ENCODE measurements at regions not wholly inside any gene's neighbourhood (a gene's known extent, or its start where the extent isn't known, plus 50 kb on each side); places are given as distances from the start of the nearest gene placed in this dataset.

- no peak overlapping the region for H4K8ac ChIP-seq (ENCODE audit: low read length)
- H3K23ac ChIP-seq (ENCODE audit: low read length in 2 of 2) = no peak overlapping the region
- H3K27me3 ChIP-seq (ENCODE audit: control insufficient read depth in 1 of 2, insufficient read depth in 1 of 2, low read length in 2 of 2) = no peaks in the 10 kb centered on the region
- H3K4me3 ChIP-seq (ENCODE audit: insufficient read depth in 1 of 2, low read depth in 1 of 2, low read length in 2 of 2) = no peak overlapping the region
- no peaks in the 10 kb centered on the region for H3K36me3 ChIP-seq (ENCODE audit: control insufficient read depth in 1 of 2, insufficient read depth in 2 of 2, low read depth in 1 of 2, low read length in 2 of 2)
- H3K14ac ChIP-seq (ENCODE audit: low read length in 2 of 2) = no peak overlapping the region
- H3K4ac ChIP-seq (ENCODE audit: low read depth in 1 of 2, low read length in 2 of 2) = no peak overlapping the region
- H2BK15ac ChIP-seq (ENCODE audit: low read depth, poor library complexity, severe bottlenecking) = no peak overlapping the region
- H3K79me1 ChIP-seq (replicated peaks; ENCODE audit: low read length, poor library complexity, severe bottlenecking) = no peaks in the 10 kb centered on the region
- no peak overlapping the region for H2AFZ ChIP-seq (ENCODE audit: low read depth, low read length)
- no peak overlapping the region for H2AK5ac ChIP-seq (ENCODE audit: low read length, severe bottlenecking)
- no peak overlapping the region for H3K18ac ChIP-seq (ENCODE audit: low read depth in 1 of 2, low read length in 2 of 2)
- no peak for DNase-seq
- no peak overlapping the region for H2BK120ac ChIP-seq (ENCODE audit: low read depth, low read length)
- H2BK5ac ChIP-seq (ENCODE audit: low read depth, low read length, poor library complexity, severe bottlenecking) = no peak overlapping the region
- no peaks in the 10 kb centered on the region for H3K9me3 ChIP-seq (ENCODE audit: control insufficient read depth, low read length)
- H3K9ac ChIP-seq (ENCODE audit: low read length) = no peak overlapping the region
- H2BK12ac ChIP-seq (ENCODE audit: low read length in 2 of 2) = no peak overlapping the region
- H3K27ac ChIP-seq (ENCODE audit: low read length, poor library complexity, severe bottlenecking) = no peak overlapping the region
- H3K4me2 ChIP-seq (ENCODE audit: low read length, poor library complexity, severe bottlenecking) = no peak overlapping the region
- no peaks in the 10 kb centered on the region for H3K4me1 ChIP-seq (ENCODE audit: control insufficient read depth, insufficient read depth, low read depth, low read length)
- WGBS = 92% methylated on average over 8 of the region's 8 CpGs
- no peak overlapping the region for H4K91ac ChIP-seq (ENCODE audit: low read length)
Observed at GRCh38 chr20:53685070-53685595, 91.5 kb upstream of the ZNF217 start.

GRCh38 chr20:53683506-53683905 is 89.9 kb upstream of the ZNF217 start:
- Histone ChIP-seq H3K4me1 (ENCODE audit: control insufficient read depth, insufficient read depth, low read depth, low read length) (no peaks in the 10 kb centered on the region), H2BK15ac (ENCODE audit: low read depth, poor library complexity, severe bottlenecking) (no peak overlapping the region), H3K18ac (ENCODE audit: low read depth in 1 of 2, low read length in 2 of 2) (no peak overlapping the region), H3K23ac (ENCODE audit: low read length in 2 of 2) (no peak overlapping the region), H2BK120ac (ENCODE audit: low read depth, low read length) (no peak overlapping the region), H2BK12ac (ENCODE audit: low read length in 2 of 2) (no peak overlapping the region), H2AFZ (ENCODE audit: low read depth, low read length) (no peak overlapping the region), H3K27me3 (ENCODE audit: control insufficient read depth in 1 of 2, insufficient read depth in 1 of 2, low read length in 2 of 2) (no peaks in the 10 kb centered on the region), H3K36me3 (ENCODE audit: control insufficient read depth in 1 of 2, insufficient read depth in 2 of 2, low read depth in 1 of 2, low read length in 2 of 2) (no peaks in the 10 kb centered on the region), H2BK5ac (ENCODE audit: low read depth, low read length, poor library complexity, severe bottlenecking) (no peak overlapping the region), H3K4me3 (ENCODE audit: insufficient read depth in 1 of 2, low read depth in 1 of 2, low read length in 2 of 2) (no peak overlapping the region), H4K91ac (ENCODE audit: low read length) (no peak overlapping the region), H3K4ac (ENCODE audit: low read depth in 1 of 2, low read length in 2 of 2) (no peak overlapping the region), H3K79me1 (replicated peaks; ENCODE audit: low read length, poor library complexity, severe bottlenecking) (no peaks in the 10 kb centered on the region), H3K4me2 (ENCODE audit: low read length, poor library complexity, severe bottlenecking) (no peak overlapping the region), H3K14ac (ENCODE audit: low read length in 2 of 2) (no peak overlapping the region), H3K9ac (ENCODE audit: low read length) (no peak overlapping the region), H3K27ac (ENCODE audit: low read length, poor library complexity, severe bottlenecking) (no peak overlapping the region), H2AK5ac (ENCODE audit: low read length, severe bottlenecking) (no peak overlapping the region), H4K8ac (ENCODE audit: low read length) (no peak overlapping the region), H3K9me3 (ENCODE audit: control insufficient read depth, low read length) (no peaks in the 10 kb centered on the region)
- WGBS = 94% methylated on average over 2 of the region's 3 CpGs
- no peak for DNase-seq

GRCh38 chr20:53681352-53682212 is 87.9 kb upstream of the ZNF217 start:
- H3K4me2 ChIP-seq (ENCODE audit: low read length, poor library complexity, severe bottlenecking) = no peak overlapping the region
- H2BK120ac ChIP-seq (ENCODE audit: low read depth, low read length) = no peak overlapping the region
- H3K4me3 ChIP-seq (ENCODE audit: insufficient read depth in 1 of 2, low read depth in 1 of 2, low read length in 2 of 2) = no peak overlapping the region
- H3K27me3 ChIP-seq (ENCODE audit: control insufficient read depth in 1 of 2, insufficient read depth in 1 of 2, low read length in 2 of 2) = no peaks in the 10 kb centered on the region
- H3K79me1 ChIP-seq (replicated peaks; ENCODE audit: low read length, poor library complexity, severe bottlenecking) = no peaks in the 10 kb centered on the region
- no peaks in the 10 kb centered on the region for H3K9me3 ChIP-seq (ENCODE audit: control insufficient read depth, low read length)
- no peak overlapping the region for H2AK5ac ChIP-seq (ENCODE audit: low read length, severe bottlenecking)
- peaks cover 2% of the 10 kb centered on the region for H3K4me1 ChIP-seq (ENCODE audit: control insufficient read depth, insufficient read depth, low read depth, low read length)
- H4K91ac ChIP-seq (ENCODE audit: low read length) = no peak overlapping the region
- H3K14ac ChIP-seq (ENCODE audit: low read length in 2 of 2) = no peak overlapping the region
- no peak overlapping the region for H3K18ac ChIP-seq (ENCODE audit: low read depth in 1 of 2, low read length in 2 of 2)
- H2AFZ ChIP-seq (ENCODE audit: low read depth, low read length) = no peak overlapping the region
- no peak overlapping the region for H3K4ac ChIP-seq (ENCODE audit: low read depth in 1 of 2, low read length in 2 of 2)
- DNase-seq = no peak
- H3K23ac ChIP-seq (ENCODE audit: low read length in 2 of 2) = no peak overlapping the region
- H2BK12ac ChIP-seq (ENCODE audit: low read length in 2 of 2) = no peak overlapping the region
- H3K27ac ChIP-seq (ENCODE audit: low read length, poor library complexity, severe bottlenecking) = no peak overlapping the region
- 95% methylated on average over 17 of the region's 17 CpGs for WGBS
- no peak overlapping the region for H2BK5ac ChIP-seq (ENCODE audit: low read depth, low read length, poor library complexity, severe bottlenecking)
- H2BK15ac ChIP-seq (ENCODE audit: low read depth, poor library complexity, severe bottlenecking) = no peak overlapping the region
- no peaks in the 10 kb centered on the region for H3K36me3 ChIP-seq (ENCODE audit: control insufficient read depth in 1 of 2, insufficient read depth in 2 of 2, low read depth in 1 of 2, low read length in 2 of 2)
- H3K9ac ChIP-seq (ENCODE audit: low read length) = no peak overlapping the region
- H4K8ac ChIP-seq (ENCODE audit: low read length) = no peak overlapping the region

GRCh38 chr20:53679597-53680309 is 86.1 kb upstream of the ZNF217 start:
- Histone ChIP-seq H3K9ac (ENCODE audit: low read length) (peak overlapping the region; percentile 64), H2AK5ac (ENCODE audit: low read length, severe bottlenecking) (no peak overlapping the region), H3K9me3 (ENCODE audit: control insufficient read depth, low read length) (no peaks in the 10 kb centered on the region), H4K91ac (ENCODE audit: low read length) (no peak overlapping the region), H2BK120ac (ENCODE audit: low read depth, low read length) (no peak overlapping the region), H2BK12ac (ENCODE audit: low read length in 2 of 2) (peak overlapping the region in 1 of 2 experiments; percentile 47), H2BK15ac (ENCODE audit: low read depth, poor library complexity, severe bottlenecking) (no peak overlapping the region), H3K14ac (ENCODE audit: low read length in 2 of 2) (no peak overlapping the region), H2AFZ (ENCODE audit: low read depth, low read length) (peak overlapping the region; percentile 20), H3K4ac (ENCODE audit: low read depth in 1 of 2, low read length in 2 of 2) (no peak overlapping the region), H3K4me3 (ENCODE audit: insufficient read depth in 1 of 2, low read depth in 1 of 2, low read length in 2 of 2) (no peak overlapping the region), H3K18ac (ENCODE audit: low read depth in 1 of 2, low read length in 2 of 2) (peak overlapping the region; percentile 2 to 69), H3K27ac (ENCODE audit: low read length, poor library complexity, severe bottlenecking) (no peak overlapping the region), H2BK5ac (ENCODE audit: low read depth, low read length, poor library complexity, severe bottlenecking) (no peak overlapping the region), H3K4me2 (ENCODE audit: low read length, poor library complexity, severe bottlenecking) (no peak overlapping the region), H3K4me1 (ENCODE audit: control insufficient read depth, insufficient read depth, low read depth, low read length) (peaks cover 2% of the 10 kb centered on the region), H3K27me3 (ENCODE audit: control insufficient read depth in 1 of 2, insufficient read depth in 1 of 2, low read length in 2 of 2) (no peaks in the 10 kb centered on the region), H3K23ac (ENCODE audit: low read length in 2 of 2) (no peak overlapping the region), H4K8ac (ENCODE audit: low read length) (peak overlapping the region; percentile 8), H3K79me1 (replicated peaks; ENCODE audit: low read length, poor library complexity, severe bottlenecking) (no peaks in the 10 kb centered on the region), H3K36me3 (ENCODE audit: control insufficient read depth in 1 of 2, insufficient read depth in 2 of 2, low read depth in 1 of 2, low read length in 2 of 2) (no peaks in the 10 kb centered on the region)
- WGBS = 54% methylated on average over 7 of the region's 7 CpGs
- no peak for DNase-seq
